CD4-positive, alpha-beta T cell treated with Interleukin-6 for 4 hours (primary cell): ENCODE measurements at regions not wholly inside any gene's neighbourhood (a gene's known extent, or its start where the extent isn't known, plus 50 kb on each side); places are given as distances from the start of the nearest gene placed in this dataset.

Source experiments
- DNase-seq: peaks from one replicate; pipeline ENCODE4 v3.0.0-alpha.2; 2020; ENCODE audit warnings: mixed read lengths

DNA sequence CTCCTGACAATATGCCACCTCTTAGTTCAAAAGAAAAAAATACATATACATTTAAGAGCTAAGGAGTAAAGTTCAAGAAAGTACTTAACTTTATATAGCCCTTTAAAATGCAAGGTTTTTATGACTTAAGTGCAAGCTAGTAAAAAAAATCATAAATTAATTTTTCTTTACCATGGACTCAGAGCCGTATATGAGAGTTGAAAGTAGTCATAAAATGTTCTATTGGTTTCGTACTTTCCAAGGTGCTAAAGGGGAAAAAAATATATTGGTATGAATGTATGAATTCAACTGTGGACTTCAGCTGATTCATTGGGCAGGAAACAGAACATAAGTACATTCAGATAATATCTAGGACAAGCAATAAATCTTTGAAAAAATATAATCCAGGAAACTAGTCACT lies 869.8 kb upstream of the AGA start:
- DNase-seq = no peak

DNA sequence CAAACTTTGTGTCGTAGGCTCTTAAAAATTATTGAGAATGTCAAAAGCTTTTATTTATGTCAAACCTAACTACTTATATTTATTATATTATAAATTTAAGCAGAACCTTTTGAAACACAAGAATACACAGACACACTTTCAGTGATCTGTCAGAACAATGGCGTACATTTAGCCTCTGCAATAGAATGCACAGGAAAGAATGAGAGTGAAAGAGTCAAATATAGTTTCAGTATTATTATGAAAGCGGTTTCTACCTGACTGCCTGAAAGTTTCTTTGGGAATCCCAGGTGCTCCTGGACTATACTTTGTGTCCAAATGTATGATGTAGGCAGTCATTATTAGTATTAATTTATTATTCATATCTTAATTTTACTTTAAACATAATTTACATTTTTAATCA lies 872.0 kb upstream of the AGA start:
- DNase-seq = no peak

DNA sequence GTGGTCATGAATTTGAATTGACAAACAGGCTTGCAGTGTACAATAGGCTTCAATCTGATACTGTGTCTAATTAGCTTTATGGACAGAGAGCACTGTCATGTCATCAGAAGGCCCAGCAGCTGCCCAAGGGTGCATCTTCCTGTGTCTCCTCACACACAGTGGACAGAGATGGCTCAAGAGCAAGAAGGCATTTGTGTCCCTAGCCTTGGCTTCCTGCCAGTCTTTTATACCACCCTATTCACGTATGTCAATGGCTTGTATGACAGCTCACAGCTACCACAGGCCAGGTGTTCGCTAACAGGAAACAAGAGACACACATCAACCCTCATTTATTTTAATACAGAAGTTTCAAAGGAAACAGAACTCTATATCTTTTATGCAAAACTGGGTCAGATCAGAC lies 874.0 kb upstream of the AGA start:
- no peak for DNase-seq

DNA sequence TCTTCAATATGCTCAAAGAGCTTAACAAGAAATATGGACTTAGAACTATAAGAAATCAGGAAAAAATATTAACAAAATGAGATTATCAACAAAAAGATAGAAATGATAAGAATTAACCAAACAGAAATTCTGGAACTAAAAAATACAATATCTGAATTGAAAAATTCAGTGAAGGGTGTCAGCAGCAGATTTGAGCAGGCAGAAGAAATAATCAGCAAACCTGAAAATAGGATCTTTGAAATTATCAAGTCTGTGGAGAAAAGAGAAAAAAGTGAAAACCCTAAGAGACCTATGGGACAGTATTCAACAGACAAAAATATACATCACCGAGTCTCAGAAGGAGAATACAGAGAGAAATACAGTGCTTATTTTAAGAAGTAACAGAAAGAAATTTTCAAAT lies 877.8 kb upstream of the AGA start:
- DNase-seq = no peak

DNA sequence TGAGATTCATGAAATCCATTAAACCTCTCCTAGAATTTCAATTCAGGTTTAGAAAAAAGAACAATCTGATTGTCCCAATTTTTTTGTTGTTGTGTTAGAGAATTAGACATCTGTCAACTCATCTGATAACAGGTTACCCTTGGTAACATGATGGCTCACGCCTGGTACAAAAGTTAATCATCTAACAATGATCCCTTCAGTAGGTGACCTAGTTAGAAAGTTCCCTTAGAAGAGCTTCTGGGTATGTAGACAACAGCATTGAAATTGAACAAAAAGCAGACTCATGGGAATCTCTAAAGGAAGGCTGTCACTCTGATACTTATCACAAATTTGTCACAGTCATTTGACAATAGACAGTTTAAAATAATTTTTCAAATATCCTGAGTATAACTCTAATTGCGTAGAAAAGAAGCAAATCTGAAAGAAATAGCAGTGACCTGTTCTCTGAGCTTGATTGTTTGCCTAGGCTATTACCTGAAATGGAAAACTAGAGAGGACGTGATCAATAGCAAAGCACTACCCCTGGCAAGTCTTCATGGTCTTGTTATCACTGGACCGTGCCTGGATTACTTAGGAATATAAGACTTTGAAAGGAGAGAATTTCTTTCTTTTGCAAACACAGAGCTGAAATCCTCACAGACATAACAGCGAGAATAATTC lies 880.4 kb upstream of the AGA start:
- DNase-seq = no peak

DNA sequence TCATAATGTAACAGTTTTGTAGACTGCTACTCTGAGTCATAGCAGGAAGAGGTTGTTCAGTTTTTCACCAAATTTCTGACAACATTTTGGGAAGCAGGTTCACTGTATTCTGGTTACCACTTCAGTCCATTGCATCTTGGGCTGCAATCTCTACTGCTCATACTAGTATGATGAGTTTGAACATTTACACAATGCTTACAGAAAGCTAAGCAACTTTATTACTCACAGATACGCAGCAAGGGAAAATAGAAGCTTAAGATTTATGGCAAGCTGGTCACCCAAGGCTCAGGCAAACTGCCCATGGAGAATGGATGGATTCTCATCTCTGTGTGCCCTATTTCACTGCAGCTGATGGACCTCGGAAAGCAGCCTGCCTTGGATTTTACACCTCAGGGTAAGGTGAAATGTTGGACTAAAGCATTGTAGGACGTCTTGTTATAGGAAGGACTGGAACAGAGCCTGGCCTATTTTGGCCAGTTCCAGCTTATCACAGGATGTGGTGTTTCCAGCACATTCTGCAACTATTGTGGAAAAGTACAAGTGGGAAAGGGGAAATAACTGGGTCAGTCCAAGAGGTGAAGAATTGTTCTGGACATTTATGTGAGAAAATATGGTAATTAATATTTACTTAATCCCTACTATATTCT lies 887.1 kb upstream of the AGA start:
- no peak for DNase-seq

DNA sequence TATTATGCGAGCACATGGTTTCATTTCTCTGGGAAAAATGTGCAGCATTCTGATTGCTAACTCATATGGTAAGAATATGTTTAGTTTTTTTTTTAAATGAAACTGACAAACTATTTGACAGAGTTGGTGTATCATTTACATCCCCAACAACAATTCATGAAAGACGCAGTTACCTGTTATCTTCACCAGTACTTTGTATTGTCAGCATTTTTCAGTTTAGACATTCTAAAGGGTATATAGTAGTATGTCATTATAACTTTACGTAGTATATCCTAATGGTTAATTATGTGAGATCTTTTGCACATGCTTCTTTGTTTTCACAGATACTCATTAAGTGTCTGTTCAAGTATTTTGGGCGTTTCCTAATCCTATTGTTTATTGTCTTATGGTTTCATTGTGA lies 891.1 kb upstream of the AGA start:
- no peak for DNase-seq

DNA sequence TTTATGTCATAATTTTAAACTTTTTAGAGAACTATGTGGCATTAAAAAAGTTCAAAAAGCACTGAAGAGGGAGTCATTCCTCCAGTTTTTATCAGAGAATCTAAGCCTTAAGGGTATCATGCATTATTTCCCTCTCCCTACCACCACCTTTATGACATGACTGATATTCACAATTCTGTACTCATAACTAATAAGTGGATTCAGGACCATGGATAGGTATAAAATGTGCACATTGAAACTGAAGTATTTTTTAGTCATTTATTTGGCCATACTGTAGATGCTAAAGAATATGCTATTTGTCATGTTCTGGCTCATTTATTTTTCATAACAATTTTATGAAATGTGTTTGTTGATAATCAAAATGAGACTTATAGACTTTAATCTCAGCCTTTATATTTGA lies 897.5 kb upstream of the AGA start:
- DNase-seq = no peak

DNA sequence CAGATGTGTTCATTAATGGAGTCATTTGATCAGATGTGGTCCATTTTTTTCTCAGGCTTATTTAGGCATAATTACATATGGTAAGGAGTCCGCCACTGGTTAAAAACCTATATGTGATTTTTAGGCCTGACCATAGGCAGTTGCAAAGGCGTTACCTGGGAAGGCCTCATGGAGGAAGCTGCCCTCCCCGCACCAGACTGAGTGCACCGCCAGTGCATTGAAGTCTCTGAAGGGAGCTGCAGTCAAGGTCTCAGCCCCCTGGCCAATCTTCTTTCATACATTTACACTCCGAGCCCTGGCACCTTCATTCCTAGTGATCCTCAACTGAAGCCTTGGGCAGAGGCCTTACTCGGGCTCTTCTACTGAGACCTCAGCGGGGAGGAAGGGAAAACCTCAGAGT lies 898.2 kb upstream of the AGA start:
- DNase-seq = no peak

DNA sequence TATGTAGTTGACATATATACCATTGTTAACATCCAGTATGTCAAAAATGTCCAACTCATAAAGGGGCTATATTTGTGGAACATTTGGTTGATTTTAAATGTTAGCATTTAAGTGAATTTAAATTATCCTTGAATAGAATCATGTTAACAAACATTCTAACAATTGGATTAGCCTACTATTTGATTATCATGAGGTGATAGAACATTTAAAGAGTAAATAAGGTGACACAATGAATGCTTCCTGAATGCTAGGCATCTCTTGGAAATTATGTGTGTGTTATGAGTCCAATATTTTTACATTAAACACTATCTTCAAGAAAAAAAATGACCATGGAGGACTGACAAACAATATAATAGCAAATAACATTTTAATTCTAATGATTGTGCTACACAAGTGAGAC lies 901.9 kb upstream of the AGA start:
- no peak for DNase-seq

DNA sequence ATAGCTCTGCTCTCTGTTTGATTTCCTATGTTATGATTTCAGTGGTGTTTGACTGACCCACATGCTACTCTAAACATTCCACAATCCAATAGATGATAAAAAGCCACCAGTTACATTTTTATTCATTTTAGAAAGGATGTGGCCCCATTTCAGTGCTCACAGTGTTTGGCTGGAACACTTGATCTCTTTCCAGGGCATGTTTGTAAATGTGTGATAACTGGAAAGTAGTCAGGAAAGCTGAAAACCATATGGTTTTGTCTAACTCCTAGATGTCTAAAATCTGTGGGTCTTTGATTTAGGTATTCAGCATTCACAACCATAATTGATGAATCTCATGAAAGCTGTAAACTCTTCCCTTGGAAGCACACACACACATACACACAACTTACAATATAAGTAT lies 904.9 kb upstream of the AGA start:
- no peak for DNase-seq

DNA sequence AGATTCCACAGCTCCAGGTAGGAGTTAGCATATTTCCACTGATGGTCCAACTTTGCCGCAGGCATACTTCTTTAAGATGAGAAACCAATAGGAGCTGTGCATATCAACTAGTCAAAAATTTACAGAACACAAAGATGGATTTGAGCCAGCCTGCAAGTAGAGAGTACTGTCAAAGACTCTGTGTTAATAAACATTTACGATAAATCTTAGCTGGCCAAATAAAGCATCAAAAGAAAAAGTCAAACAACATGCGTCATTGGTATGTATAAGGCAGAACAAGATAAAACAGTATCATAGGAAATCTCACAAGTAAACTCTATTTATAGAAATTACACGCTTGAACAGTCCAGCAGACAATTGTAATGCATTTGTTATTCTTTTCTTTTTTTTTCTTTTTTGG lies 907.4 kb upstream of the AGA start:
- DNase-seq = no peak

DNA sequence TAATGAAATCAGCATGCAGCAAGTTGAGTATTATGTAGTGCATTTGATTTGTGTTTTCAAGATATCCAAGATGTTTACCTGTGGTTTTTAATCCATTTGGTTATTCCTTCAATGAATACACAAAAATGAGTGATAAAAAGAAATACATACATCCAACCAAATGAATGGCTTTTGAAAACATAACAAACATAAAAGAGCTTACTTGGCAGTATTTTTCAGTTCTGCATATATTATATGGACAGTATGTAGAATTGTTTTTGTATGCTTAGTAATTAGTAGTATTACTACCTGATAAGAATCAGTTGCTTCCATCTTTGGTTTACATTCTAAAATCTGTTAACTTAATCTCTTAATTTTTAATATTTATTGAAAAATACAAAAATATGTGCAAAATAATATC lies 908.9 kb upstream of the AGA start:
- no peak for DNase-seq

DNA sequence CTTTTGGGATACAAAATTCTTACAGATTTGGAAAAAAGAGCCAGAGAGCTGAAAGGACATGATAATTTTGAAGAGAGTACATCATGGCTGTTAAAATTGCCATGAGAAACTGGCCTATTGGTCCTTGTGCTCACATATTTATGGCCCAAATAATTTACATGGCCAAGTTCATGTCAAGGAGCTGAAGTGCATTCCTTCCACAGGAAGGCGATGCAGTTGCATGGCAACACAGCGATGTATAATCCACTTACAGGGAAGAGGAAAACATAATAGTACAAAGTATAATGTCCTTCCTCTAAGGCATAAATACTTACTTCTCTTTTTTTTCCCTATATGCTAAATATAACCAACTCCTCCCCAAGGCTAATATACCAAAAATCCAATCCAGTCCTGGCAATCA lies 914.5 kb upstream of the AGA start:
- DNase-seq = no peak

DNA sequence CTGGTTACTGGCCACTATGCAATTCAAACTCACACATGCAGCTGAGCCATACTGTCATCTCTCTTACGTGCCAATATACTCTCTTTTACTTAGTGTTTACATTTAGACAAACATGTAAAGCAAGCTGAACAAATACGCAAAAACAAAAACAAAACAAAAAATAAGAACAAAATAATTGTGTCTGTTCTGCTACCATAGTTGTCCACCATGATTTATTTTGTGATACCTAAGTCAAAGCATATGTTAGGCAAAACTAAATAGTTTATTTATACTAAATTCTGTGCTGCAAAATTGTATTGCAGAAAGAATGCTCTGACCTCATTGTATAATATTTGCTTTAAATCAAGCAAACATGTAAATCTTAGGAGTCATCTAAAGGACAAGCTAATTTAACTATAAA lies 943.2 kb upstream of the AGA start:
- no peak for DNase-seq

DNA sequence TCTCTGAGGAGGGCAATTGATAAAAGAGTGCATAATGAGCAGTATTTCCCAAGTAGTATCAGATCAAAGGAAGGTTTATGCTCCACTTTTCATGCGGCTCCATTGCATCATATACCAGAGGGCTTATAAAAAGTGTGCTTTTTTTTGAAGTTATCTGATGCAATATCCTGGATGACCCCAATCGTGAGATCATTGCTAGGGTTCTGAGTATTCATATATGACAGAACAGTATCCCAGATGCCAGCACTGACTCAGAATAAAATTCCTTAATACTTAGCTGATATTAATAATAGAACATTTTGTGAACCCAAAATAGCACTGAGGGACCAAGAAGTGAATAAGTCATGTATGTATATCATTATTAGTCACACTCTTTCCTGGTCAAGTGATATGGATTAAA lies 945.5 kb upstream of the AGA start:
- no peak for DNase-seq

DNA sequence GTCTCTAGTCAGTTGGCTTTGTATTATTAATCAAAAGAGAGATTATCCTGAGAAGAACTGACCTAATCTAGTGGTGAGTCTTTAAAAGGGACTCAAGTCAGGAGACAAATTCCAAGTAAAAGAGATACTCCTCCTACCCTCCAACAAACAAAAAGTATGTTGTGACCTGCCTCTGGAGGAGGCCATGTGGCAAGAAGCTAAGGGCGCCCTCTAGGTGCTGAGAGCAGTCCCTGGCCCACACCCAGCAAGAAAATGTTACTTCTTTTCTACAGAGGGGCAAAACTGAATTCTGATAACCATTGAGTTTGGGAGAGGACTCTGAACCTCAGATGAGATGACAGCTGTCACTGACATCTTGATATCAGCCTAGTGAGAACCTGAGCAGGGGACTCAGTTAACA lies 953.6 kb upstream of the AGA start:
- no peak for DNase-seq

DNA sequence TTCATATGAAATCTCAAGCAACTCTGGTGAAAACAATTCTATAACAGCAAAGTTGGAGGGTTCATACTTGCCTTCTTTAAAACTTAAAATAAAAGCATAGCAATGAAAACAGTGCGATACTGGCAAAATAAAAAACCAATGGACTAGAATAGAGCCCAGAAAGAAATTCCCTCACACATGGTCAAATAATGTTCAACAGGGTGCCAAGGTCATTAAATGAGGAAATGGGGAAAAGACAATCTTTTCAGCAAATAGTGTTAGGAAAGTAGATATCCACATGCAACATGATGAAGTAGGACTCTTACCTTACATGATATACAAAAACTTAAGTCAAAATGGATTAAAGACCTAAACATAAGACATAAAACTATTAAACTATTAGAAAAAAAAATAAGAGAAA lies 970.2 kb upstream of the AGA start:
- no peak for DNase-seq

DNA sequence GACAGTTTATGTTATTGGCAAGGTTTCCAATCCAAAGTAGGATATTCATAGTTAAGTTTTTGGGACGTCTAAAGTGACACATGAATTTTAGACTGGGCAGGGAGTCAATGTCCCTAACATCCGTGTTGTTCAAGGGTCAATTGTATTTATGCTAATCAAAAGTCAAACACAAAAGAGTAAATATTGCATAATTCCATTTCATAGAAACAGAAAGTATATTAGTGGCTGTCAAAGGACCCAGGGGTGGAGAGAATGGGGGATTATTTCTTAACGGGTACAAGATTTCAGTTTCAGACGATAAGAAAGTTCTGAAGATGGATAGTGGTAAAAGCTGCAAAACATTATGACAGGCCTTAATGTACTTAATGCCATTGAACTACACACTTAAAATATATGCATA lies 971.8 kb upstream of the AGA start:
- no peak for DNase-seq

DNA sequence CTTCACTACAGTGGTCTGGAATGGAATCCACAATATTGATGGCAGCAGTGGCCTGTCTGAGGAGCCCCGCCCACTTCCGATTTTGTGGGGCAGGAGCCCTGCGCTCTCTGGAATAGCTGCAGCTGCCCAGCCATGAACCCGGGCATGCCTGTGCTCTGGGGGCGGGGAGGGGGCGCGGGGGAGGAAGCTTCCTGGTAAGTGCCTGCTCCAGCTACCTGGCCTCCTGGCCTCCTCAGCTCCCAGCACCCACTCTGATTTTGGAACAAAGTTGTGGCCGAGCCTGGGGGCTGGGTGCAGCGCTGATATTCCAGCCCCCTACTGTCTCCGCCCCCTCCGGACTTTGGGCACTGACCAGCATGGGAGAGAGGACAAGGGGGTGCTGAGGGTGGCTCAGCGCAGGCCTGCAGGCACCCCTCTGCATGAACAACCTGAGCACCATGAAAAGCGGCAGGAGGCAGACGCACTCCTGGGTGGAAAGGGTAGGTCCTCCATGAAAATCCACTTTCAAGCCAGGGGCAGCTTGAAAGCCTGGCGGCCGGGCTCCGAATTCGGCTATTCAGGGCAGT lies 972.7 kb upstream of the AGA start:
- no peak for DNase-seq

DNA sequence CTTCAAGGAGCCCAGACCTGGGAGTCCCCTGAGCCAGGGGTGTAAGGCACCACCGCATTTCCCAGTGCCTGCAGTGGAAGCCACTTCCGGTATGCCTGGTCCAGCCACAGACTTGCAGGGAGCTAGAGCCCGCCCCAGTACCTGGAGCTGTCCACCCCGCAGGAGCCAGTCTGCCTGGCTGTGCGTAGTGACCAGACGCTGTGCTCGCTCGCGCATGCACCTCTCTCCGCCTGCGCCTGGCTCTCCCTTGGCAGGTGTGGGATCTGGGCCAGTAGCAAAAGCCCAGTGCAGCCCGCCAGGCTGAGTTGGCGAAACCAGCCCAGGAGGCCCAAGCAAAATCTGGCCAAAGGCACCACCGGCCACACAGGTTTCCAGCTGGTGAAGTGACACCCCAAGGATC lies 973.7 kb upstream of the AGA start:
- no peak for DNase-seq

DNA sequence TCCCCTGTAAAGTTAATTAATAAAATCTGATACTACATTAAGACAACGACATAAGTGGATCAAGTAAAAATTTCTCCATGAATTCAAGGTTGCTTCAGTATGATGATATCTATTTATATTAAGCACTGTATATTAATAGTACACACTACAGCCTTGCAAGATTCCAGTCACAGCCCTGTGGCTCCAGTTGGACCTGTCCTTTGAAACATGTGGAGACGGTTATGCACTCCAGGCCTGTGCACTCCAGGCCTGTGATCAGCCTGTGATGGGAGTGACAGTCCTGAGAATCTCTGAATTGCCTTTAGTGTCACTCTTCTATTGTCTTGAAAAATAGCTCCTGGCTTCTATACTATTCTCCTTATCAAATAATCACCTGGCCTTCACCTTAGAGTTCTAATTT lies 981.1 kb upstream of the AGA start:
- DNase-seq = no peak

DNA sequence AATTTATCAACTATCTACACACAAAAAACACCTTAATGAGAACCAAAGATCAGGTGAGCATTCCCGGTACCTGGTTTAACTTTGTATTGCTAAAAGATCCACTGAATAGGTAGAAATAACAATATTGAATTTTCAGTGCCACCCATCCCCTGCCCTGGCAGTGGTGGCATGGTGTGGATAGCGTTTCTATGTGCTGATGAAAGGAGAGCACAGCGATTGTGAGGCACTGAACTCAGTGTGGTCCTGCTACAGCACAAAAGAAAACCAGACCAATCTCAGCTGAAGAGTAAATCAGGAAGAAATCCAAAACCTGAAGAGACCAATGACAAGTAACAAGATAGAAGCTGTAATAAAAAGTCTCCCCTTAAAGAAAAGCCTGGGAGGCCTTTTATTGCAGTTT lies 984.6 kb upstream of the AGA start:
- no peak for DNase-seq

DNA sequence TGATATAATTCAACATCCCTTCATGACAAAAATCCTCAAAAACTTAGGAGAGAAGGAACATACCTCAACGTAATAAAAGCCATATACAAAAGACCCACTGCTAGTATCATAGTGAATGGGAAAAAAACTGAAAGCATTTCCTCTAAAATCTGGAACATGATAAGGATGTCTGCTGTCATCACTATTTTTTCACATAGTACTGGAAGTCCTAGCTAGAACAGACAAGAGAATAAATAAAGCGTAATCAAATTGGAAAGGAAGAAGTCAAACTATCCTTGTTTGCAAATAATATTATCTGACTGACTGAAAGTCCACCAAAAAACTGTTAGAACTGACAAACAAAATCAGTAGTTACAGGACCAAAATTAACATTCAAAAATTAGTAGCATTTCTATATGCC lies 985.4 kb upstream of the AGA start:
- no peak for DNase-seq
